ENCODE measurements at regions not wholly inside any gene's neighbourhood (a gene's known extent, or its start where the extent isn't known, plus 50 kb on each side); places are given as distances from the start of the nearest gene placed in this dataset.
"Not testable (repeated sequence)": the region's sequence is repeated elsewhere in the genome, so short reads cannot be mapped to it uniquely, and the experiment has no call there.

- DNase-seq: no peak
Observed at GRCh38 chr2:34899079-34899478, 1300.0 kb upstream of the FAM98A start.

GRCh38 chr2:34892766-34893165, 1293.7 kb upstream of the FAM98A start:
- no peak for DNase-seq

GRCh38 chr2:34892256-34892655, 1293.2 kb upstream of the FAM98A start:
- no peak for DNase-seq

- no peak for DNase-seq
Observed at GRCh38 chr2:34875091-34875745, 1276.1 kb upstream of the FAM98A start.

- no peak for DNase-seq
Observed at GRCh38 chr2:34853646-34854045, 1254.5 kb upstream of the FAM98A start.

- DNase-seq: no peak
Observed at GRCh38 chr2:34851804-34852203, 1252.7 kb upstream of the FAM98A start.

GRCh38 chr2:34849827-34850226, 1250.7 kb upstream of the FAM98A start:
- no peak for DNase-seq

GRCh38 chr2:34848691-34849090, 1249.6 kb upstream of the FAM98A start:
- no peak for DNase-seq

- DNase-seq: no peak
Observed at GRCh38 chr2:34848132-34848531, 1249.0 kb upstream of the FAM98A start.

- DNase-seq: no peak
Observed at GRCh38 chr2:34844629-34845028, 1245.5 kb upstream of the FAM98A start.

- no peak for DNase-seq
Observed at GRCh38 chr2:34838408-34838807, 1239.3 kb upstream of the FAM98A start.

GRCh38 chr2:34836361-34836760, 1237.3 kb upstream of the FAM98A start:
- DNase-seq: no peak

- DNase-seq: no peak
Observed at GRCh38 chr2:34831096-34831495, 1232.0 kb upstream of the FAM98A start.

GRCh38 chr2:34828481-34828880, 1229.4 kb upstream of the FAM98A start:
- no peak for DNase-seq

- DNase-seq: no peak
Observed at GRCh38 chr2:34827398-34827797, 1228.3 kb upstream of the FAM98A start.

GRCh38 chr2:34825686-34826085, 1226.6 kb upstream of the FAM98A start:
- DNase-seq: no peak

GRCh38 chr2:34822616-34823015, 1223.5 kb upstream of the FAM98A start:
- DNase-seq: no peak

GRCh38 chr2:34815052-34815741, 1216.1 kb upstream of the FAM98A start:
- no peak for DNase-seq

GRCh38 chr2:34810456-34810855, 1211.4 kb upstream of the FAM98A start:
- DNase-seq: no peak

- no peak for DNase-seq
Observed at GRCh38 chr2:34808426-34808825, 1209.3 kb upstream of the FAM98A start.

- DNase-seq: no peak
Observed at GRCh38 chr2:34806891-34807290, 1207.8 kb upstream of the FAM98A start.

- DNase-seq: no peak
Observed at GRCh38 chr2:34806396-34806795, 1207.3 kb upstream of the FAM98A start.

- DNase-seq: no peak
Observed at GRCh38 chr2:34799556-34799955, 1200.5 kb upstream of the FAM98A start.

- not testable (repeated sequence) for DNase-seq
Observed at GRCh38 chr2:34795586-34795985, 1196.5 kb upstream of the FAM98A start.

- DNase-seq: no peak
Observed at GRCh38 chr2:34789169-34789568, 1190.1 kb upstream of the FAM98A start.

All from activated naive CD4-positive, alpha-beta T cell treated with Interleukin-2 at 50 U/mL for 16 hours (primary cell).